GM03348 (cell line): ENCODE measurements at regions not wholly inside any gene's neighbourhood (a gene's known extent, or its start where the extent isn't known, plus 50 kb on each side); places are given as distances from the start of the nearest gene placed in this dataset.
A peak's percentile ranks its signal among the peaks of the same experiment; 100 is the strongest.

ENCODE experiments used
- DNase-seq: peaks from one replicate; pipeline ENCODE4 v3.0.0; 2012; ENCODE audit warnings: low spot score

GRCh38 chr12:59041241-59042121 is 121.2 kb upstream of the LRIG3 start:
- peak; percentile 55 for DNase-seq

DNA sequence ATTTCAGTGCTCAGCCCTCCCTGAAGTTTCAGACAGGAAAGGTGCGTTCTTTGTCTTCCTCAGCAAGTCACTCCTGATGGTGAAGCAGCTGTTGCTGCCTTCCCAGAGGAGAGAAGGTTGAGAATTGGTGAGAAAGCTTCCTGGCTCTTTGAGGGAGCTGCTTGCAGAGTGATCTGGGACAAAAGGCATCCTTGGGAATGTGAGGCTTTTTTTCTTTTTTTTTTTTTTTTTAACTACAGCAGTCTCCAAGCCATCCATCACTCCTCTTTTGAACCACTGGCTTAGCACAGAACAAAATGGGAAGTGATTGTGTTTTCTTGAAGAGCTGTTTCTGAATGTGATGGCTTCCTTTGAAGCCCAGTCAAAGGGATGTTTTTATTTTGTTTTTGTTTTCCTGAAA is 120.4 kb upstream of the LRIG3 start:
- peak; percentile 71 for DNase-seq

DNA sequence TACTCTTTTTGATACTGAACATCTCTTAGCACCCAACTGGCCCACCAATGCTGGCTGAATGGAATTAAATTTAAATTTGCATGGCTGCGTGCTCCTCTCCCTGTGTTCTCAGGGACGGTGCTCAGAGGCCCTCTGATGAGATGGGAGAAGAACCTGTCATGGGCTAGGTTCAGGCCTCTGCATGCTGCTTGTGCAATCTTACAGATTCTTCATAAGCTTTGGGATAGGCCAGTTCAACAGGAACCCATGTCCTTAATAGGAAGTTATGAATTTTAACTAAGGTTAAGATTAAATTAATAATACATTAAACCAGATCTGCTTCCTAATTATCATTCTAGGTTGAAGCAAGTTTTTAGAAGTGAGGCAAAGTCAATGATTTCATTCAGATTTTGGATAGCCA is 119.7 kb upstream of the LRIG3 start:
- DNase-seq: no peak

DNA sequence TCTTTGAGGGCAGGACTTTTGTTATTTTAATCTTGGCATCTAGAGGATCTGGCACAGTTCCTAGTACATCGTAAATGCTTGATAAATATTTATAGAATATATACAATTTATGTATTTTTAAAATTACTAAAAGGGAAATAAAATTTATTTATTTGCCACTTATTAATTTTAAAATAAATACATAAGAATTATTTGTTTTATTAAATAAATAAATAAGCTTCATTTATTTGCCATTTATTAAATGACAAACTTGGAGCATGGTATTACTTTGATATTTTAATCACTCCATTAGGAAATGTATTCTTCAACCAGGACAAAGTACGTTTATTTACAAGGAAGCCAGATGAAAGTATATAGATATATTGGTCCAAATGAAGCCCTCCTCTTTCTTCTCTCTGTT is 118.7 kb upstream of the LRIG3 start:
- DNase-seq: no peak

- DNase-seq: peak; percentile 12
Measured at GRCh38 chr12:59036973-59037762, 116.9 kb upstream of the LRIG3 start.

DNA sequence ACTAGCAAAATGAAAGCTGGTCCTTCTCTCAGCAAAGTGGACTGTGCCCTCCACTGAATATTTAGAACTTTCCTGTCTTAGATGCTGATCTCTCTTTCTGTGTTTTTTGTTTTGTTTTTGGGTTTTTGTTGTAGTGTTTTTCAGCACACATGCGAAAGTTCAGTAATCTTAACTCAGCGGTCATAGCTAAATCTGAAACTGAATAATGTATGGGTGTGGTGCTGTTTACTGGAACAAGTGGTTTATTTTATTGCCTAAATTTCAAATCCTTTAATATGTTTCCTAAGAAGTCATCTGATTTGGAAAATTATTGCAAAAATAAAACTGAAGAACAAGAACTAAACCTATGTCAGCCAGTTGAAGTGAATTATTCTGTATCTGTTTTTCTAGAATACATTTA is 116.0 kb upstream of the LRIG3 start:
- DNase-seq: no peak

DNA sequence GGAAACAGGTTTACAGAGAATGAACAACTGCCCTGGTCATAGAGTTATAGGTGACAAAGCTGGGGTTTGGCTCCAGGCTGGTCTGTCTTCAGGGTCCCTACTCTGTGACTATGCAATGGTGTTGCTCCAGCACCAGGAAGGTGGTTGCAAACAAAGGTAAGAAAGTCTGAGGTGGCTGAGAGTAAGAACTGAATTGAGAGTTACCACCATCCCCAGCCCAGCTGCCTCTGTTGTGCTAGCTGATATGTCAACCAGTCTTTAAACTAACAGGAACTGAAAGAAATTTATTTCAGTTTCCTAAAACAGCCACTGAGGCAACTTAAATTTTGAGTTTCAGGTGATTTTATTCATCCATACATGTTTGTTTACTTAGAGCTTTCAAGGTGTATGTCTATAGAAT is 111.0 kb upstream of the LRIG3 start:
- no peak for DNase-seq

GRCh38 chr12:59030415-59030814 is 110.1 kb upstream of the LRIG3 start:
- no peak for DNase-seq

- DNase-seq: no peak
Measured at GRCh38 chr12:59027199-59027598, 106.9 kb upstream of the LRIG3 start.

DNA sequence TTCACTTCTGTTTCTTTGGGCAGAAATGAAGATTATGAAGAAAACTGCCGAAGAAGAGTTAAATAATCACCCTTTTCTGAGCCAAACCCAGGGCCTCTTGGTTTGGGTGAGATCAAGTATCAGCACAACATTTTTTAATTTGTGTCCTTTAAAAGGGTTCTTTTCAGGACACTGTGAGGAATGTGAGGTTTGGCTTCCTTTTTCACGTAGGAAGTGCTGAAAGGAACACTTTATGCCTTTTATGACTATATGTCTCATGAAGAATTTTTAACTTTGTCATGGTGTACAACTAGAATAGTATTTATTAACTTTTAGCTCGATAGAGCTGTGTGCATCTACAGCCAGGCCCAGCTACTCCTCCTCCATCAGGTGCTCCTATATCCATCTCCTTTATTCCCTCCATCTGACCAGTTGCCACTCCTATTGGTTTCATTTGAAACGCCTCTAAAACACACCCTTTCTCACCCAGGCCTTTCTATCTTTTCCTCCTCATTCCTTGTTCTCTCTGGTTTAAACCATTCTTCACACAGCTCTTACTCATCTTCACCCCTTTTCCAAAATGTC is 103.6 kb upstream of the LRIG3 start:
- DNase-seq: peak; percentile 39

DNA sequence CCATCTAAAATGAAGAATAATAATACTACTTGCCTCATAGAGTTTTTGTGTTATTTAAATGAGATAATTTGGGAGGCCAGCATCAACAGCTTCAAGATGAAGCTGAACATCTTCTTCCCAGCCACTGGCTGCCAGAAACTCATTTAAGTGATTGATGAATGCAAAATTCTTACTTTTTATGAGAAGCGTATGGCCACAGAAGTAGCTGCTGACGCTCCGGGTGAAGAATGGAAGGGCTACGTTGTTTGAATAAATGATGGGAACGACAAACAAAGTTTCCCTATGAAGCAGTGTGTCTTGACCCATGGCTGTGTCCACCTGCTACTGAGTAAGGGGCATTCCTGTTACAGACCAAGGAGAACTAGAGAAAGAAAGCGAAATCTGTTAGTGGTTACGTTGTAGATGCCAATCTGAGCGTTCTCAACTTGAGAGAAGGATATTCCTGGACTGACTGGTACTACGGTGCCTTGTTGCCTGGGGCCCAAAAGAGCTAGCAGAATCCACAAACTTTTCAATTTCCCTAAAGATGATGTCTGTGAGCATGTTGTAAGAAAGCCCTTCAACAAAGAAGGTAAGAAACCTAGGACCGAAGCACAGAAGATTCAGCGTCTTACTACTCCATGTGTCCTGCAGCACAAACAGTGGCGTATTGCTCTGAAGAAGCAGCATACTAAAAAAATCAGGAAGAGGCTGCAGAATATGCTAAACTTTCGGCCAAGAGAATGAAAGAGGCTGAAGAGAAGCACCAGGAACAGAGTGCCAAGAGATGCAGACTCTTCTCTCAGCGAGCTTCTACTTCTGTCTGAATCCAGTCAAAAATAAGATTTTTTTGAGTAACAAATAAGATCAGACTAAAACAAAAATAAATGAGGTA is 100.0 kb upstream of the LRIG3 start:
- no peak for DNase-seq

GRCh38 chr12:59014885-59015284 is 94.6 kb upstream of the LRIG3 start:
- DNase-seq: no peak

DNA sequence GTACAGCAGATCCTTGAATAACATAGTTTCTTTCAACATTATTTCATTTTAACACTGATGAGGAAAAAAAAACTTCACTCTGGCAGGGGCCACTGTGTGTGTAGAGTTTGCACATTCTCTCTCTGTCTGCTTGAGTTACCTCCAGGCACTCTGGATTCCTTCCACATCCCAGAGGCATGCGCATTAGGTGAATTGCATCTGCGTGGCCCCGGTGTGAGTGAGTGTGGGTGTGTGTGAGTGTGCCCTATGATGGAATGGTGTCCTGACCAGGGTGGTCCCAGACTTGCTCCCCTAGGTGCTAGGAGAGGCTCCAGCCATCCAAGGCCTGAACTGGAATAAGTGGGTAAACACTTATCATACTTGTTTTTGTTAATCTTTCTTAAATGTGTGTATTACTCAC is 90.6 kb upstream of the LRIG3 start:
- DNase-seq: no peak

DNA sequence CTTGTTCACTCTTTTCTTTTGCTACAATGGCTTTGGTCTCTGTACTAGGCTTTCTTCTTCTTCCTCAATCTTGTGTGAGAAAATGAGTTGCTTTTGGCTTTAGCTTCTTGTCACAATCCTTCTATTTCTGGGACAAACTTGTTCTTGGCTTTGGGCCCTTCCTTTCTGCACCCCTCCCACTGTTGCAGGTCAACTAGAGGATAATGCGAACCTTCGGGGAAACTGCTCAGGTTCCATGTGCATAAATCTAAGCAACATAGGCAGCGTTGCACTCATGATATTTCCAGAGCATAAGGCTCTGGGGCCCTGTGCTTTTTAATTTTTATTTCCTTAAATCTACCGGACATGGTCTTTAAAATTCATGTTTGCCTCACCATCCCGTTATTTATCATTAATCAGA is 89.8 kb upstream of the LRIG3 start:
- DNase-seq: no peak

DNA sequence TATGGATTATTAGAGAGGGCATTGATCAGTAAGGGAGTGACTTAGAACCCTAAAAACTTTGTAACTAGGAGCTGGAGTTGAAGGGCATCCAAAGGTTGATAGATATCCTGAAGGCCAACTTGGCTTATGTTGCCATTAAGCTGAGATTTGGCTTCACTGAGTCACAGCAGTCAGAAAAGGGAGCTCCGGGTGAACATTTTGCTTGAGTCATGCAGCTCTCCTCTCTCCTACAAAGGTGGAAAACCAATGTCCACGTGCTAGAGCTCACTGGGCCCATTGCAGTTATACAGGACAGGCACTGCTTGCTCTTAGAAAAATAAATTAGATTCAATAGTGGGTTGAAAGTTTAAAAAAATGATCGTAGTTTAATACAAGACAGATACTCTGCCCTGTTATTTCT is 87.3 kb upstream of the LRIG3 start:
- DNase-seq: no peak

GRCh38 chr12:59005193-59005955 is 85.1 kb upstream of the LRIG3 start:
- peak; percentile 39 for DNase-seq

GRCh38 chr12:59004456-59004855 is 84.2 kb upstream of the LRIG3 start:
- no peak for DNase-seq

DNA sequence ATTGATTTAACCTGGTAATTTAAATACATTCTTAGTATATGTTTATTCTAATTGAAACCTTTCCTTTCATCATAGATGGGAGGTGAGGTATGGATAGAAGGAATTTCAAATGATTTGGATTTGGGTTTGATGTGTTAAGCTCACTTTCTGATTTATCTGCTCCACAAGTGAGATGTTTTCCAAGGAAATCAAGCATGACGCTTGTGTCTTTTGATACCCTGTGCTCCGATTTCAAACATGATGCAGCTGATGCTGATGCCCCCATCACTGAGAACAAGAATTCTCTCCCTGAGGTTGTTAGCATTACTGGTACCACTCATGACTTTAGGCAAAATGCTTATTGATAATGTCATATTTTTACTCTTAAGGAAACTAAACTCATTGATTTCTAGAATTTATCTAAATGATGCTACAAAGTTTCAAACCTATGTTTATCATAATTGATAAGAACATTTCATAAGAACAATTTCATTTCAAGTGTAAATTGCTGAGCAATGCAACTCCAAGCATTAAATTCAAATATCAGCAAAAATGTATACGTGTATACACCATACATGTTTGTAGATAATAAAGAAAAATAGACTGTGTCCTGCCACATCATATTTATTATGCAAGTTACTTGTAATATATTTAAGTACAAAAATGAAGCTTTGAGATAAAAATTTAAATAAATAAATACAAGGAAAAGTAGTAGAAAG is 75.5 kb upstream of the LRIG3 start:
- DNase-seq: no peak

DNA sequence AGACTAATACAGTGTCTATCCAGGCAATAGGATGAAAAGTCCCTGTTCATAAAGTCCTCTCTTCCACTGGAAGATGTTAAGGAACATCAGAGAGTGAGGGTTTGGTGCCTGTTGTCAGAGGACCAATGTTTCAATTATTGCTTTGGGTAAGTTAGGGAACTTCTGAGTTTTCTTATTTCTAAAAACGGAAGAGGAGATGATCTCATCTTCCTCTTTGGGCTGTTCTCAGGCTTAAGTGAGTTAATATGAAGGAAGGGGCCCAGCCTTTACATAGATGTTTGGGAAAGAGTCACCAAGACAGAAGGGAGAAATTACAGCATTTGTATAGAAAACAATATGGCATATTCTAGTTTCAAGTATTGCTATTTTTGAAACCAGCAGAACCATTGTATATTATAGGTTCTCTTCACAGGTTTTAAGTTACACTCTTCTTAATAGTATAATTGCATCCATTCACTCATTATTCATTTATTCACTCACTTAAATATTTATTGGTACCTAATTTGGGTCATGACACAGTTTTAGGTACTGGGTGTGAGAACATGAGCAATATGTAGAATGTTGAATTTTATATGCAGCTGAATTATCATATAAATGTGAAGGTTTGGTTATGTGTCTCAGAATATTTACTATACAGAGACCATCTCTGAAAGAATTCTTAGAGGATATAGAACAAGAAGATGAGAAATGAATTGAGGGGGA is 68.5 kb upstream of the LRIG3 start:
- no peak for DNase-seq

- no peak for DNase-seq
Measured at GRCh38 chr12:58981961-58982360, 61.7 kb upstream of the LRIG3 start.
